ENCODE measurements at regions not wholly inside any gene's neighbourhood (a gene's known extent, or its start where the extent isn't known, plus 50 kb on each side); places are given as distances from the start of the nearest gene placed in this dataset.

DNA sequence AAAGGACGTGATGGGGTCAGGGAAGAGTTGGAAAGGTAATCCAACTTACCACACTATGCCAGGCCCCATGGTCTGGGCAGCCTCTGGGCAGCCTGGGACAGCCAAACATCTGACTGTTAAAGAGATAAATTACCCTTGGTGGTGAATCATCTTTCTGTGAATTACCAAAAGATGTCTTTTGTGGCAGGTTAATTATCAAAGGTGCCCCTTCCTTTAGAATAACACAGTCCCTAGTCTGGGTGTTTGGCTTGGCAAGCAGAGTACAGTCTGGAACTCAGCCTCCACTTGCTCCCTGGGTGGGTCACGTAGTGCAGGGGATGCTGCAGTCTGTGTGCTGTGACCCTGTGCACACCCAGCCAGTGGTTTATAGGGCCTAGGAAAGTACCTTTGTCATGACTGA lies 113.1 kb downstream of the ZNF621 start:
- TF ChIP-seq, protein P1, sequence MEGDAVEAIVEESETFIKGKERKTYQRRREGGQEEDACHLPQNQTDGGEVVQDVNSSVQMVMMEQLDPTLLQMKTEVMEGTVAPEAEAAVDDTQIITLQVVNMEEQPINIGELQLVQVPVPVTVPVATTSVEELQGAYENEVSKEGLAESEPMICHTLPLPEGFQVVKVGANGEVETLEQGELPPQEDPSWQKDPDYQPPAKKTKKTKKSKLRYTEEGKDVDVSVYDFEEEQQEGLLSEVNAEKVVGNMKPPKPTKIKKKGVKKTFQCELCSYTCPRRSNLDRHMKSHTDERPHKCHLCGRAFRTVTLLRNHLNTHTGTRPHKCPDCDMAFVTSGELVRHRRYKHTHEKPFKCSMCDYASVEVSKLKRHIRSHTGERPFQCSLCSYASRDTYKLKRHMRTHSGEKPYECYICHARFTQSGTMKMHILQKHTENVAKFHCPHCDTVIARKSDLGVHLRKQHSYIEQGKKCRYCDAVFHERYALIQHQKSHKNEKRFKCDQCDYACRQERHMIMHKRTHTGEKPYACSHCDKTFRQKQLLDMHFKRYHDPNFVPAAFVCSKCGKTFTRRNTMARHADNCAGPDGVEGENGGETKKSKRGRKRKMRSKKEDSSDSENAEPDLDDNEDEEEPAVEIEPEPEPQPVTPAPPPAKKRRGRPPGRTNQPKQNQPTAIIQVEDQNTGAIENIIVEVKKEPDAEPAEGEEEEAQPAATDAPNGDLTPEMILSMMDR (IDR thresholded peaks at IDR 0.05): no peak
- TF ChIP-seq EZH2phosphoT487 (IDR thresholded peaks at IDR 0.05) (no peak), EZH2 (IDR thresholded peaks at IDR 0.05) (no peak)

All from neural progenitor cell (in vitro differentiated cells).